A673 (cell line): ENCODE measurements at regions not wholly inside any gene's neighbourhood (a gene's known extent, or its start where the extent isn't known, plus 50 kb on each side); places are given as distances from the start of the nearest gene placed in this dataset.

ENCODE experiments used
- BruUV-seq: library from RNA; stranded (reverse); fragments of 400-500 nt; replicated peaks from 2 replicates; lab custom pipeline; 2021; lab: Mats Ljungman, UMichigan
- CTCF ChIA-PET: fragments of 300-600 bp; sonication (Branson Sonifier 250); formaldehyde crosslinking; loops from one replicate; lab custom pipeline; 2022; ENCODE audit warnings: antibody characterized with exemption; lab: Charles Lee
- POLR2A ChIA-PET: fragments of 300-600 bp; sonication (Branson Sonifier 250); formaldehyde crosslinking; loops from one replicate; lab custom pipeline; 2022; ENCODE audit warnings: antibody characterized with exemption; ENCODE audit not compliant: low non-redundant PET; lab: Charles Lee
- DNase-seq: peaks from one replicate; pipeline ENCODE4 v3.0.0-alpha.2; 2015; ENCODE audit warnings: low spot score
- H3K27ac ChIP-seq: fragments of 200-600 bp; sonication (generic); 2 replicates; pipeline ENCODE4 v1.5.1; 2016; ENCODE audit warnings: mixed run types, low read depth, mild to moderate bottlenecking, mixed read lengths, antibody characterized with exemption, low read length; ENCODE audit not compliant: poor library complexity, severe bottlenecking
- H3K27me3 ChIP-seq: fragments of 200-600 bp; sonication (generic); replicated peaks from 2 replicates; pipeline ENCODE4 v1.6.1; 2017; ENCODE audit warnings: mixed run types, low read depth, mild to moderate bottlenecking, mixed read lengths, antibody characterized with exemption, low read length; ENCODE audit not compliant: insufficient read depth, poor library complexity
- H3K36me3 ChIP-seq: fragments of 200-600 bp; sonication (generic); 2 replicates; pipeline ENCODE4 v1.6.1; 2016; ENCODE audit warnings: mixed run types, mild to moderate bottlenecking, mixed read lengths, antibody characterized with exemption, low read length; ENCODE audit not compliant: insufficient read depth, poor library complexity, severe bottlenecking
- H3K4me1 ChIP-seq: fragments of 200-600 bp; sonication (generic); 2 replicates; pipeline ENCODE4 v1.6.1; 2017; ENCODE audit warnings: mixed run types, mild to moderate bottlenecking, mixed read lengths, antibody characterized with exemption, low read length; ENCODE audit not compliant: insufficient read depth, poor library complexity, severe bottlenecking
- H3K4me3 ChIP-seq: fragments of 200-600 bp; sonication (generic); 2 replicates; pipeline ENCODE4 v1.5.1; 2016; ENCODE audit warnings: low read depth, mixed run types, mild to moderate bottlenecking, mixed read lengths, low read length; ENCODE audit not compliant: poor library complexity, severe bottlenecking
- H3K9me3 ChIP-seq: fragments of 200-600 bp; sonication (generic); 2 replicates; pipeline ENCODE4 v1.6.1; 2016; ENCODE audit warnings: mixed run types, low read depth, mild to moderate bottlenecking, mixed read lengths, antibody characterized with exemption, low read length; ENCODE audit not compliant: poor library complexity, severe bottlenecking
- EZH2 ChIP-seq: fragments of 200-600 bp; sonication (generic); IDR thresholded peaks from 2 replicates; pipeline ENCODE4 v1.6.1; 2017; ENCODE audit warnings: borderline replicate concordance, low read depth, mild to moderate bottlenecking, mixed read lengths, antibody characterized with exemption, low read length; ENCODE audit not compliant: poor library complexity, severe bottlenecking
- intact Hi-C: fragments of 100-400 bp; cut with micrococcal nuclease; formaldehyde crosslinking; loops from one replicate; pipeline ENCODE4 v1.10.0; 2022; ENCODE audit not compliant: unreplicated experiment
- TF ChIP-seq, protein P1 (sequence below): fragments of 300-800, 200-600 bp; sonication (generic); conservative IDR thresholded peaks from 2 replicates; pipeline ENCODE4 v1.5.1; 2017; ENCODE audit warnings: low read depth, mild to moderate bottlenecking, antibody characterized with exemption, low read length, moderate library complexity, mixed read lengths

DNA sequence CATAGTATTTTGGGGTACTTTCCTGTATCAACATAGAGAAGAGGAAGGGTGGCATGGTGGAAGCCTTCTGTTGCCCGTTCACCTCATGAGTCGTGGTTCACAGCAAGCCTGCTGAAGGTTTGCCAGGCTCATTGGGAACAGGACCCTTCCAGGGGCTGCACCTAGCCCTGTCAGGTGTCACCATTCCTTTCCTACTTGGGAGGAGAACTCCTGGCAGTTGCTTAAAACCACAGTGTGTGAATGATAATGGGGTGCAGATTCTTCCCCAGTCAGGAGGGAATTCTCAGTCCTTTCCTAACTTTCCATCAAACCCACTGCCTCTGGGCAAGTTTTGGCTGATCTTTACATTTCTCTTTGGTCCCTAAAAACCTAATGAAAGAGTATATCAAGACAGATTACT lies 99.4 kb upstream of the CTNND2 start:
- intact Hi-C loops, result no loop called here
- POLR2A ChIA-PET, result no interaction called here
- H3K27me3 ChIP-seq, result no peaks in the 10 kb centered on the region
- H3K36me3 ChIP-seq, result no peaks in the 10 kb centered on the region
- CTCF ChIA-PET, result no interaction called here
- H3K4me3 ChIP-seq, result no peak overlapping the region
- no peak for DNase-seq
- no peak for TF ChIP-seq EZH2
- TF ChIP-seq, protein P1, sequence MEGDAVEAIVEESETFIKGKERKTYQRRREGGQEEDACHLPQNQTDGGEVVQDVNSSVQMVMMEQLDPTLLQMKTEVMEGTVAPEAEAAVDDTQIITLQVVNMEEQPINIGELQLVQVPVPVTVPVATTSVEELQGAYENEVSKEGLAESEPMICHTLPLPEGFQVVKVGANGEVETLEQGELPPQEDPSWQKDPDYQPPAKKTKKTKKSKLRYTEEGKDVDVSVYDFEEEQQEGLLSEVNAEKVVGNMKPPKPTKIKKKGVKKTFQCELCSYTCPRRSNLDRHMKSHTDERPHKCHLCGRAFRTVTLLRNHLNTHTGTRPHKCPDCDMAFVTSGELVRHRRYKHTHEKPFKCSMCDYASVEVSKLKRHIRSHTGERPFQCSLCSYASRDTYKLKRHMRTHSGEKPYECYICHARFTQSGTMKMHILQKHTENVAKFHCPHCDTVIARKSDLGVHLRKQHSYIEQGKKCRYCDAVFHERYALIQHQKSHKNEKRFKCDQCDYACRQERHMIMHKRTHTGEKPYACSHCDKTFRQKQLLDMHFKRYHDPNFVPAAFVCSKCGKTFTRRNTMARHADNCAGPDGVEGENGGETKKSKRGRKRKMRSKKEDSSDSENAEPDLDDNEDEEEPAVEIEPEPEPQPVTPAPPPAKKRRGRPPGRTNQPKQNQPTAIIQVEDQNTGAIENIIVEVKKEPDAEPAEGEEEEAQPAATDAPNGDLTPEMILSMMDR, result no peak
- H3K27ac ChIP-seq, result no peak overlapping the region
- peaks cover 7% of the 10 kb centered on the region for H3K9me3 ChIP-seq
- no peaks in the 10 kb centered on the region for H3K4me1 ChIP-seq
- no TSS peak for BruUV-seq

DNA sequence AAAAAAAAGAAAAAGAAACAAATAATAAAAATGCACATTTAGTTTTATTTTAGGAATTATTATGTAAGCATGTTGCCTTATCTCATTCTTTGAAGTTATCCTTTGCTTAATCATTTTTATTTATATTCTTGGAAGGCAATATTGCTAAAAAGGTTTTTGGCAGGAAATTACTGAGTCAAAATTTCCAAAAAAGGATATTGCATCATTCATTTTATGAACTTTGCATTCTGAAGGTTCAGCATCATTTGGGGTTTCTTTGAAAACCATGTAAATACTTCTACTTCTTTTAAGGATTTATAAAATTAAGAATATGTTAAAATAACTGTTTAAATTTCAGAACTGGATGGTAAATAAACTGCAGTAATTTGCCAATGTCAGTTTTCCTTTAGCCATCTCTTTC lies 94.2 kb upstream of the CTNND2 start:
- H3K4me1 ChIP-seq, result no peaks in the 10 kb centered on the region
- no peaks in the 10 kb centered on the region for H3K36me3 ChIP-seq
- intact Hi-C loops, result no loop called here
- no peak overlapping the region for H3K4me3 ChIP-seq
- ChIA-PET CTCF (no interaction called here), POLR2A (no interaction called here)
- no TSS peak for BruUV-seq
- DNase-seq, result no peak
- peaks cover 9% of the 10 kb centered on the region for H3K9me3 ChIP-seq
- TF ChIP-seq EZH2, result no peak
- TF ChIP-seq, protein P1, result no peak
- H3K27ac ChIP-seq, result no peak overlapping the region
- H3K27me3 ChIP-seq, result no peaks in the 10 kb centered on the region

DNA sequence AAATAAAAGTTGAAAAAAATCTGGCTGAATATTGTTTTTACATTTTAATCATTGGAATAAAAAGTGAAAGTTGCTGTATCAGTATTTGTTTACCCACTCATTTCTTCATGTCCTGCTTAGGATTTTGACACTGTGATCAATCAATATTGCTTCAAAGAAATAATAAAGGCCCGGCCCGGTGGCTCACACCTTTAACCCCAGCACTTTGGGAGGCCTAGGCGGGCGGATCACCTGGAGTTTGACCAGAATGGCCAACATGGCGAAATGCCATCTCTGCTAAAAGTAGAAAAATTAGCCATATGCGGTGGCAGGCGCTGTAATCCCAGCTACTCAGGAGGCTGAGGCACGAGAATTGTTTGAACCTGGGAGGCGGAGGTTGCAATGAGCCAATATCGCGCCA lies 93.7 kb upstream of the CTNND2 start:
- Histone ChIP-seq H3K27ac (no peak overlapping the region), H3K36me3 (no peaks in the 10 kb centered on the region), H3K27me3 (no peaks in the 10 kb centered on the region), H3K9me3 (peaks cover 9% of the 10 kb centered on the region), H3K4me1 (no peaks in the 10 kb centered on the region), H3K4me3 (no peak overlapping the region)
- no peak for TF ChIP-seq EZH2
- TF ChIP-seq, protein P1, result no peak
- DNase-seq, result no peak
- no TSS peak for BruUV-seq
- ChIA-PET CTCF (no interaction called here), POLR2A (no interaction called here)
- intact Hi-C loops, result no loop called here
